ENCODE measurements at regions not wholly inside any gene's neighbourhood (a gene's known extent, or its start where the extent isn't known, plus 50 kb on each side); places are given as distances from the start of the nearest gene placed in this dataset.

DNA sequence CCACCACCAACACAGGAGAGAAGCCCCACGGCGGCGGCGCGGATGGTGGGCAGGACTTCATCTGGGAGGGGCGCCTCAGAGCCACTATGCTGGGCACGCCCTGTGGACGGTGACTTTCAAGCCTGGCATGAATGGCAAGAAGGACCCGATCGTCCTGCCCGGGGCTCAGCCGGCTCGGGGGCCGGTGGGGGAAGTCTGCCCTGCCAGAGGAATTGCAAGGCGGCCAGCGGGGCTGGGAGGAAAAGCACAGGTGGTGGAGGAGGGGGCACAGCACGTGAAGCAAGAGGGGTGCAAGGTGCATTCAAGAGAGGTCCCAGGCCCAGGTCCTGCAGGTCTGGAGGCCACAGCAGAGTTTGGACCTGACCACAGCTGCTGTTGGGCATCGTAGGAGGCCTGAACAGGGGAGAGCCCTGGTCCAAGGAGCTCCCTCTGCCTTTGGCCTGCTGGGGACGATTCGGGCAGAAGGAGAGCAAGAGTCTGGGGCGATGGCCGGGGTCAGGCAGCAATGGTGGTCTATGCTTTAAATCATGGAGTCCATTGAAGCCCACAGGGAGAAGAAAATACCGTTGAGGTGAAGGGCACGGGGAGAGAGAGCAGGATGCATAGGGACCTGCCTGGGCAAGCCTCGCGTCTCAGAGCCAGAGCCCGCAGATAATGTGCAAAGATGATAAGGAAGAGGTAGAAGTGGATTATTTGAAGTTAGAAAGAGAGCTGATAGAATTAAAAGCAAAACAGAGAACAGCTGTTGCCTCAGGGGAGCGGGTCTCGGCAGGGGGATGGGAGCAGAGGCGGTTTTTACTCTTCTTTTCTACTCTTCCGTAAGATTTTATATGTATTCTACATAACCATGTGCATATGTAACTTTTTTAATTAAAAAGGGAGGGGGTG lies 82.6 kb upstream of the SHISAL1 start:
- TF ChIP-seq, protein P1, sequence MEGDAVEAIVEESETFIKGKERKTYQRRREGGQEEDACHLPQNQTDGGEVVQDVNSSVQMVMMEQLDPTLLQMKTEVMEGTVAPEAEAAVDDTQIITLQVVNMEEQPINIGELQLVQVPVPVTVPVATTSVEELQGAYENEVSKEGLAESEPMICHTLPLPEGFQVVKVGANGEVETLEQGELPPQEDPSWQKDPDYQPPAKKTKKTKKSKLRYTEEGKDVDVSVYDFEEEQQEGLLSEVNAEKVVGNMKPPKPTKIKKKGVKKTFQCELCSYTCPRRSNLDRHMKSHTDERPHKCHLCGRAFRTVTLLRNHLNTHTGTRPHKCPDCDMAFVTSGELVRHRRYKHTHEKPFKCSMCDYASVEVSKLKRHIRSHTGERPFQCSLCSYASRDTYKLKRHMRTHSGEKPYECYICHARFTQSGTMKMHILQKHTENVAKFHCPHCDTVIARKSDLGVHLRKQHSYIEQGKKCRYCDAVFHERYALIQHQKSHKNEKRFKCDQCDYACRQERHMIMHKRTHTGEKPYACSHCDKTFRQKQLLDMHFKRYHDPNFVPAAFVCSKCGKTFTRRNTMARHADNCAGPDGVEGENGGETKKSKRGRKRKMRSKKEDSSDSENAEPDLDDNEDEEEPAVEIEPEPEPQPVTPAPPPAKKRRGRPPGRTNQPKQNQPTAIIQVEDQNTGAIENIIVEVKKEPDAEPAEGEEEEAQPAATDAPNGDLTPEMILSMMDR (IDR thresholded peaks at IDR 0.05; ENCODE audit: insufficient read depth, low read depth, low read length, missing control alignments) = no peak
- H3K4me3 ChIP-seq (ENCODE audit: low read depth, low read length) = no peak overlapping the region
- DNase-seq (ENCODE audit: low read depth) = no peak

DNA sequence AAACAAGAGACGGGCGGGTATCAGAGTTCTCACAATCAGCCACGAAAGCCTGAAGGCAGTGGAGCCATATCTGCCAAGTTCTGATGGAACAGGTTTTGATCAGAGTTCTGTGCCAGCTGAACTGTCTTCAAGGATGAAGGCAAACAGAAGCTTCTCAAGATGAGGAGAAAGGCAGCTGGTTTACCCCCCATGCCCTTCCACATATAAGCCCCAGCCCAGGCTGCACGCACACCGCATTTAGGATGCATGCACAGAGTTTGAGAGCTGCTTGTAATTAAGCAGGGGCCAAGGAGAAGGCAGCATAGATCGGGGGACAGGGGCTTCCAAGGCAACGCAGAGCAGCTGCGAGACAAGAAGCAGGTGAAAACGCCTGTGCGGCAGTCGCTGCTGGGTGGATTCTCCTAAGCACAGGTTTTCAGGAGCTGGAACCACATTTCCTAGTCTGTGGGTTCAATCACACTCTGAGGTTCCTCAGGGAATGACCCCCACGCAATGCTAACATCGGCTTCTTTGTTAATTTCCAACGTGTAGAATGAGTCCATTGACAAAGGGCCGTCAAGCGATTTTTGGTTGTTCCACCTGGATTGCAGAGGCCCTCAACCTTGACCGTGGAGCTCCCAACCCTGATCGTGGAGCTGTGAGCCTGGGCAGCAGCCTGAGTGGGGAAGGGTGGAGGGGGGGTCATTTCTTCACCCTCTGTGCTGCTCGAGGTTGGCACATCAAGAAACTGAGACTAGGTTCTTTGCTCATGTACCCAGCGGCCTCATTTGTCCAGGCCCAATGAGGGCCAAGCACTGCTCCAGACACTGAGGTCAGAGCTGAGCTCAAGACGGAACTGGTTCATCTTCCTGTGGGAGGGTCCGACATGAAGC lies 81.7 kb upstream of the SHISAL1 start:
- TF ChIP-seq, protein P1 (IDR thresholded peaks at IDR 0.05; ENCODE audit: insufficient read depth, low read depth, low read length, missing control alignments) = no peak
- DNase-seq (ENCODE audit: low read depth) = no peak
- H3K4me3 ChIP-seq (ENCODE audit: low read depth, low read length) = no peak overlapping the region

DNA sequence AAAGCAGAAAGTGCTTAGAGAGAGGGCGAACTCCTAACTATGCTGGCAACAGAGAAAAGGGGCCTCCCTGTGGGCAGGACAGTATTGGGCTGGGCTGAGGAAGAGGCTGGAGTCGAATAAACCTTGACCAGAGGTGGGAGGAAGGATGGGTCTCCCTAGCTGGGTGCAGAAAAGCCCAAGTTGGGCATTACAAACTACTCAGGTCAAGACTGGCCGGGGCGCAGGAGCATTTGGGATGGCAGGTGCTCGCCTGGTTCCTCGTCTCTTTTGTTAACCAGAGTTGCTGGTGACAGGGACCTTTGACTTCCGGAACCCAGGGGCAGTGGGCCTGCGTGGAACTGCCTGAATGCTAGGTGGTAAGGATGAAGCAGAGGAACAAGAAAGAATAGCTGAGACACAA lies 80.3 kb upstream of the SHISAL1 start:
- no peak for DNase-seq (ENCODE audit: low read depth)

DNA sequence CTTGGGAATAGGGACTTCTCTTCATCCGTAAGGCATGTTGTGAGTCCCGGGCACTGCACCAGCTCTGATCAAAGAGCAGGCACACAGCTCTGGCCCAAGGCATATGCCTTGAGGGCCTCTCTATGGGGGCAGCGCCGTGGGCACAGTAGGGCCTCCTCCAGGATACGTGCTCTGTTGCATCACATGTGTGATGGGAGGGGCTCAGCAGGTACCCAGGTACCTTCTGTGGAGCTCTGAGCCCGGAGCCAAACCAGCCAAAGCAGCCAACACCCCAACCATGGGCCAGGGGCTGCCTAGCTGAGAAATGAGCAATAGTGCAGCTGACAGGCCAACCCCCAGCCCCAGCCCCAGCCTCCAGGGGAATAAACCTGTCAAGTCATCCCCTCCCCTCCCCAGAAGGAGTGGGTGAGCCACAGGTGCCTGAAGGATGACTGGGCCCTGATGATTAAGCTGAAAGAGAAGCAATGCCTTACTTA lies 79.7 kb upstream of the SHISAL1 start:
- H3K4me3 ChIP-seq (ENCODE audit: low read depth, low read length) = no peak overlapping the region
- TF ChIP-seq, protein P1 (IDR thresholded peaks at IDR 0.05; ENCODE audit: insufficient read depth, low read depth, low read length, missing control alignments) = no peak
- DNase-seq (ENCODE audit: low read depth) = no peak

More for the DNA sequence above, 80.3 kb upstream of the SHISAL1 start:
- TF ChIP-seq, protein P1 (IDR thresholded peaks at IDR 0.05; ENCODE audit: insufficient read depth, low read depth, low read length, missing control alignments) = no peak
- no peak overlapping the region for H3K4me3 ChIP-seq (ENCODE audit: low read depth, low read length)

DNA sequence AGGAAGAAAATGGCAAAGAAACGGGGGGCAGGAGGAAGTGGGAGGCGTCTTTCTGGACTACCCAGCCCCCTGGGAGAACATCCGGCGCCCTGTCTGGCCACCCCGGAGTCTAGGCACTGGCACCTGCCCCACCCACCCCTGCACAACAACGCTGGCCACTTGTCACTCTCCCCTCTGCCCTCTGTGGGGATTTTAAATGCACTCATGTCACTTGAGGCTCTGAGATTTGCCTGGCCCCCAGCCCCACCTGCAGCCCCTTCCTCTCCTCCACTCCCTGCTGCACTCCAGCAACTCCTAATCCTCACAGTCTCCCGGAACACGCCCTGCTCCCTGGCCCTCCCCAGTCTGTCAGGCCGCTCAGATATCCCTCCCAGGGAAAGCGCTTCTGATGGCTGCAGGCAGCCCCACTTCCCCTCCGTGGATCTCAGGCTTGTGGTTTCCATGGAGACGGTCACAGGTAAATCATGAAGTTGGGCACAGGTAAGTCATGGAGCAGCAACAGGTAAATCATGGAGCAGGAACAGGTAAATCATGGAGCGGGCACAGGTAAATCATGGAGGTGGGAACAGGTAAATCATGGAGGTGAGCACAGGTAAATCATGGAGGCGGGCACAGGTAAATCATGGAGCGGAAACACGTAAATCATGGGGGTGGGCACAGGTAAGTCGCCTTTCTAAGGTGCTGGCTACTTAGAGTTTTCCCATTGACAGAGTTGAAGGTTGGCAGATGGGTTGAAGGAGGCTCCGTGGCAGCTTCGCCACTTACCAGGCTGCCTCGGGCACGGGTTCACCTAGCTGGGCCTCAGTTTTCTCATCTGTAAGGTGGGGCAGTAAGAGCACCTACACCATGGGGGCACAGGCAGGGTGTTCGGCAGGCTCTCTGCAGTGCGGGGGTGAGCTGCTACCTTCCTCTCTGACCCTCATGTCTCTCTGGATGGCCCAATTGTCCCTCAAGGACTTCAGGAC lies 79.0 kb upstream of the SHISAL1 start:
- H3K4me3 ChIP-seq (ENCODE audit: low read depth, low read length) = no peak overlapping the region
- DNase-seq (ENCODE audit: low read depth) = no peak
- TF ChIP-seq, protein P1 (IDR thresholded peaks at IDR 0.05; ENCODE audit: insufficient read depth, low read depth, low read length, missing control alignments) = no peak

DNA sequence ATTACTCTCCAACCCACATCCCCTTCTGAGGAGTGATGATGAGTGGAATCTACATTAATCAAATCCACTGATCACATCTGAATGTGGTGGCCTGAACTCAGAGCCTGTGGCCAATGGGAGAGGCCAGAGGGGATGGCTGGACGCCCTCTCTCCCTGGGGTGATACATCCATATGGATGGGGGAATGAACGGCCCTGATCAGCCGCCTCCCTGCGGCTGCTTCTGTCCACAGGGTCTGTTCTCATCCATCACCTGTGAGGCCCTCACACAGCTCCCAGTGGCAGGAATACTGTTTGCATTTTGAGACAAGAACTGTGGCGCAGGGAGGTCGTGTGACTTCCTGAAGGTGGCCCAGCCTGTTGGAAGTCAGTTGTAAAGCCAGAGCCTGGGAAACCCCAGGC lies 78.3 kb upstream of the SHISAL1 start:
- TF ChIP-seq, protein P1 (IDR thresholded peaks at IDR 0.05; ENCODE audit: insufficient read depth, low read depth, low read length, missing control alignments) = no peak
- no peak for DNase-seq (ENCODE audit: low read depth)

More for the DNA sequence above, 78.3 kb upstream of the SHISAL1 start:
- no peak overlapping the region for H3K4me3 ChIP-seq (ENCODE audit: low read depth, low read length)

All from GM12865 (cell line).